IPS-18c (cell line): ENCODE measurements at regions not wholly inside any gene's neighbourhood (a gene's known extent, or its start where the extent isn't known, plus 50 kb on each side); places are given as distances from the start of the nearest gene placed in this dataset.

Source experiments
- H3K4me3 ChIP-seq: 2 replicates; pipeline ENCODE4 v1.7.0; 2013; ENCODE audit warnings: low read depth, mild to moderate bottlenecking, low read length, moderate library complexity; ENCODE audit not compliant: insufficient read depth
- H3K9me3 ChIP-seq: one replicate; pipeline ENCODE4 v1.6.1; 2013; ENCODE audit warnings: mild to moderate bottlenecking, low read length, moderate library complexity; ENCODE audit not compliant: control insufficient read depth, insufficient read depth

GRCh38 chr9:105191508-105192121, 52.8 kb upstream of the SLC44A1 start:
- H3K9me3 ChIP-seq: peaks cover 2% of the 10 kb centered on the region
- no peak overlapping the region for H3K4me3 ChIP-seq

- Histone ChIP-seq H3K4me3 (no peak overlapping the region), H3K9me3 (no peaks in the 10 kb centered on the region)
Measured at GRCh38 chr9:105193560-105193959, 50.9 kb upstream of the SLC44A1 start.

- Histone ChIP-seq H3K4me3 (no peak overlapping the region), H3K9me3 (no peaks in the 10 kb centered on the region)
Measured at GRCh38 chr9:105194234-105194633, 50.2 kb upstream of the SLC44A1 start.
